GM12873 (cell line): ENCODE measurements at regions not wholly inside any gene's neighbourhood (a gene's known extent, or its start where the extent isn't known, plus 50 kb on each side); places are given as distances from the start of the nearest gene placed in this dataset.

Source experiments
- CTCF ChIP-seq: IDR thresholded peaks from 2 replicates; pipeline ENCODE4 v1.5.1; 2012; ENCODE audit warnings: low read depth, mild to moderate bottlenecking, moderate library complexity, low read length, control low read depth; ENCODE audit not compliant: insufficient read depth; ENCODE audit errors: missing control alignments

- TF ChIP-seq CTCF, result no peak
Observed at GRCh38 chr7:81140252-81140651, 221.4 kb upstream of the SEMA3C start.

GRCh38 chr7:81138870-81139269 lies 220.0 kb upstream of the SEMA3C start:
- no peak for TF ChIP-seq CTCF

GRCh38 chr7:81135324-81135723 lies 216.5 kb upstream of the SEMA3C start:
- TF ChIP-seq CTCF, result no peak

- no peak for TF ChIP-seq CTCF
Observed at GRCh38 chr7:81128011-81128410, 209.2 kb upstream of the SEMA3C start.

GRCh38 chr7:81120803-81121202 lies 202.0 kb upstream of the SEMA3C start:
- TF ChIP-seq CTCF, result no peak

- no peak for TF ChIP-seq CTCF
Observed at GRCh38 chr7:81120111-81120510, 201.3 kb upstream of the SEMA3C start.

GRCh38 chr7:81114633-81115032 lies 195.8 kb upstream of the SEMA3C start:
- no peak for TF ChIP-seq CTCF

GRCh38 chr7:81112731-81113130 lies 193.9 kb upstream of the SEMA3C start:
- TF ChIP-seq CTCF, result no peak
